ENCODE measurements at regions not wholly inside any gene's neighbourhood (a gene's known extent, or its start where the extent isn't known, plus 50 kb on each side); places are given as distances from the start of the nearest gene placed in this dataset.

DNA sequence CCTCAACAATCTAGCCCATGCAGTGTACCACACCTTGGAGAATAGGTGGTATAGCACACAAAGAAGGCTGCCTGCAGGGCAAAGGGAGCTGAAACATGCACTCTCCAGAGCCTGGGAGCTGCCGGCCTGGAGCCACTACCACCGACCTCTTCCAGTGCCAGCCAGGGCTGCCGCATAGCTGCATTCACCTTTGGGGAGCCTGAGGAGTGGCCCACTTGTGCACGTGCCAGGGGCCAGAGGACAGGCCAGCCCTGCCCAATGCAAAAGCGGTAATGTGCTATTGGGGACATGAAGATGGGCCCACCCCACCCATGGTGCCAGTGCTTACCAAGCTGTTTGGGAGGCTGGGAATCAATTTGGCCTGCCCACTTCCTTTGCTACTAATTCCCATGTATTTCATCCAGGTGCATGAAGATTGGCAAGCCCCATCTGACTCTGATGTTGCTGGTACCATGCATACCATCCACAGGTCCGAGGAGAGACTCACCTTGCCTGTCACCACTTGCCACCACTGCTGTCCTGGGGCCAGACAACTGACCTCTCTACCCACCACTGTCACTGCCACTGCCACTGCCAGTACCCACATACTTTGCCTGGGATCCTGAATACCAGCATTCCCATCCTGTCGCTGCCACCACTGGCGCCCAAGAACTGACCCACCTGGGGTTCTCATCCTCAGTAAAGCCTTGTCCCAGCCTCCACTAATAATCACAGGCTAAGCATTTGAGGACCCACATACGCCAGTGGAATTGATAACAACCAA, 506.9 kb downstream of the MAGEB5 start:
- no peak for TF ChIP-seq CTCF (IDR thresholded peaks at IDR 0.05; ENCODE audit: low read depth, low read length)
- DNase-seq (ENCODE audit: low read depth, low spot score): no peak
- no peak overlapping the region for H3K4me3 ChIP-seq (ENCODE audit: low read depth, low read length)
- in situ Hi-C loops (cut with HindIII; ENCODE audit: low sequenced_read_pairs): no loop called here

DNA sequence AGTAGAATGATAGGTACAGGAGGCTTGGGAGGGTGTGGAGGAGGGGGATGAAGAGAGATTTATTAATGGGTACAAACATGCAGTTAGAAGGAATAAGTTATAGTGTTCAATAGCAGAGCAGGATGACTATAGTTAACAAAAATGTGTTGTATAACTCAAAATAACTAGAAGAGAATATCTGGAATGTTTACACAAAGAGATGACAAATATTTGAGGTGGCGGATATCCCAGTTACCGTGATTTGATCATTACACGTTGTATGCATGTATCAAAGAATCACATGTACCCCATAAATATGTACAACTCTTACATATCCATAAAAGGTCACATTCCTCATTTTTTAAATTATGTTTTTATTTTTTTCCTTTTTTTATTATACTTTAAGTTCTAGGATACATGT, 456.6 kb downstream of the MAGEB5 start:
- TF ChIP-seq CTCF (IDR thresholded peaks at IDR 0.05; ENCODE audit: low read depth, low read length): no peak
- no peak overlapping the region for H3K4me3 ChIP-seq (ENCODE audit: low read depth, low read length)
- in situ Hi-C loops (cut with HindIII; ENCODE audit: low sequenced_read_pairs): no loop called here
- peak; percentile 16 for DNase-seq (ENCODE audit: low read depth, low spot score)

DNA sequence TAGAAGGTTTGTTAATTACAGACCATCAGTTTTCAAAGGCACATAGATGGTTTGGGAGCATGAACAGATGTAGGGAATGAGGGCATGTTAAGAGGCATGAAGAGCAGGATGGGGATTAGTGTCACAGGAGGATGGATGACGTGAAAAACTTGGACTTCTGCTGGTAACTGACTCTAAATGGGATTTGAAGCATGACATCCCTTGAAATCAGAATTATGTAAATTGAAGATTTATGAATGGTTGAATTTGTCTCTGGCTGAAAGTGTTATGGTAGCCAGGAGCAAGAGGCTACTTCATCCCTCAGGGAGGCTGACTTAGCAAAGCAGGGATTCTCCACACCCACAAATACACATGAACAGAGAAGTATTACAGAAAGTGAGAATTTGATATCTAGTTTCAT, 454.6 kb downstream of the MAGEB5 start:
- TF ChIP-seq CTCF (IDR thresholded peaks at IDR 0.05; ENCODE audit: low read depth, low read length): no peak
- DNase-seq (ENCODE audit: low read depth, low spot score): no peak
- no peak overlapping the region for H3K4me3 ChIP-seq (ENCODE audit: low read depth, low read length)
- in situ Hi-C loops (cut with HindIII; ENCODE audit: low sequenced_read_pairs): no loop called here

DNA sequence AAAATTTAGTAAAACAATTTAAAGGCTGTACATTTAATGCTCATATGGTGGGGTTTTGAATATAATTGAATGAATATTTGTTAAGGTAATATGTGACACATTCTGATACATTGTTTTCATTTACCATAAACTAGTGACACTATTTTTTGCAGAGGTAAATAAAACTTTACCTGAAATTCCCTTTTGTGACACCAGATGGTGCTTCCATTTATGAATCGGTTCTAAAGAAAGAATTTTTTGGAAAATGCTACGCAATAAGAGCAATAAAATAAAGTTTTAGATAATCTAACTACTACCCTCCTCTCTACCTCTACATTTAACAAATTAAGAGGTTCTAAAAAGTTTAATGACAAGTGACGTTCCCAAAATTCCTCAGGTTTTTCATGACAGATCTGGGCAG, 448.9 kb downstream of the MAGEB5 start:
- no peak for TF ChIP-seq CTCF (IDR thresholded peaks at IDR 0.05; ENCODE audit: low read depth, low read length)
- no peak overlapping the region for H3K4me3 ChIP-seq (ENCODE audit: low read depth, low read length)
- DNase-seq (ENCODE audit: low read depth, low spot score): no peak
- in situ Hi-C loops (cut with HindIII; ENCODE audit: low sequenced_read_pairs): no loop called here

DNA sequence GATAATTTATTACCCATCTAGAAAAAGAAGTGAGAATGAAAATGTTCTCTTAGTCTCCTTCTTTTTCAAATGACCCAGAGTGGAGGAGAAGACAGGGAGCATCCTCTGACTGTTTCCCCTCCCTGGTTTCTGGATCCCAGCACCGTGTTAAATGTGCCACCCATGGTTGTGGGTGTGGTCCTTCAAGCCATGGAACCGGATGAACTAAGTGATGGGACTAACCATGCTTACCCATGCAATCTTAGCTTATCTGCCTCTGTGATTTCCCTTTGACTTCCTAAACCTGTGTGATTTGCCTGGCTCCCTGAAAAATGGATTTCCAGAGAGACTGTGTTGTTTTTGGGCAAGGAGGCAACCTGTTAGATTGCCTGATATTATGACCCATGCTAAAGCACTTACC, 437.1 kb downstream of the MAGEB5 start:
- no peak for TF ChIP-seq CTCF (IDR thresholded peaks at IDR 0.05; ENCODE audit: low read depth, low read length)
- no peak overlapping the region for H3K4me3 ChIP-seq (ENCODE audit: low read depth, low read length)
- in situ Hi-C loops (cut with HindIII; ENCODE audit: low sequenced_read_pairs): no loop called here
- no peak for DNase-seq (ENCODE audit: low read depth, low spot score)

GRCh38 chrX:26651755-26652154, 435.8 kb downstream of the MAGEB5 start:
- no peak for DNase-seq (ENCODE audit: low read depth, low spot score)
- no peak overlapping the region for H3K4me3 ChIP-seq (ENCODE audit: low read depth, low read length)
- in situ Hi-C loops (cut with HindIII; ENCODE audit: low sequenced_read_pairs): no loop called here
- TF ChIP-seq CTCF (IDR thresholded peaks at IDR 0.05; ENCODE audit: low read depth, low read length): no peak

Measured in astrocyte of the spinal cord (primary cell).